SK-N-SH (cell line): ENCODE measurements at regions not wholly inside any gene's neighbourhood (a gene's known extent, or its start where the extent isn't known, plus 50 kb on each side); places are given as distances from the start of the nearest gene placed in this dataset.

Source experiments
- CTCF ChIA-PET: fragments of 300-600, 350-600 bp; formaldehyde crosslinking; extraction: SDS; loops from one replicate; lab custom pipeline; 2021; lab: Yijun Ruan, JAX
- POLR2A ChIA-PET: fragments of 350-600 bp; sonication (Branson Sonifier 250); formaldehyde crosslinking; extraction: SDS; loops from one replicate; lab custom pipeline; 2020; ENCODE audit warnings: antibody characterized with exemption, inconsistent platforms; lab: Yijun Ruan, JAX
- DNase-seq: peaks from one replicate; pipeline ENCODE4 v3.0.0; 2012
- H2AFZ ChIP-seq: fragments of 200-600 bp; sonication (generic); 2 replicates; pipeline ENCODE4 v1.8.1; 2016; ENCODE audit warnings: antibody characterized with exemption, mild to moderate bottlenecking, low read depth
- H3F3A ChIP-seq: fragments of 200-600 bp; sonication (generic); replicated peaks from 2 replicates; pipeline ENCODE3; 2016; ENCODE audit warnings: antibody characterized with exemption, mild to moderate bottlenecking; ENCODE audit not compliant: insufficient read depth
- H3K27ac ChIP-seq, 2 experiments: fragments of 200-500 bp in 1 of 2; fragments of 200-600 bp in 1 of 2; sonication (Bioruptor generic) in 1 of 2; sonication (generic), shearing (Covaris generic) in 1 of 2; 2 replicates each; pipeline versions ENCODE4 v1.5.1 to v1.6.1; 2014 to 2016; ENCODE audit warnings: low read depth in 2 of 2, inconsistent platforms in 1 of 2, low read length in 1 of 2, mild to moderate bottlenecking in 1 of 2, mixed read lengths in 1 of 2
- H3K27me3 ChIP-seq: fragments of 200-600 bp; sonication (generic), shearing (Covaris generic); 2 replicates; pipeline ENCODE4 v1.6.1; 2016; ENCODE audit warnings: mixed run types; ENCODE audit not compliant: insufficient read depth
- H3K36me3 ChIP-seq, 2 experiments: fragments of 200-500 bp in 1 of 2; fragments of 200-600 bp in 1 of 2; sonication (Bioruptor generic) in 1 of 2; sonication (generic) in 1 of 2; replicated peaks in 1 of 2; 2 replicates each; pipeline versions ENCODE3 to v1.5.1; 2014 to 2016; ENCODE audit warnings: low read length in 1 of 2, mild to moderate bottlenecking in 1 of 2; ENCODE audit not compliant: insufficient read depth in 2 of 2, control insufficient read depth in 1 of 2
- H3K4me1 ChIP-seq, 2 experiments: fragments of 200-500 bp in 1 of 2; fragments of 200-600 bp in 1 of 2; sonication (Bioruptor generic) in 1 of 2; sonication (generic), shearing (Covaris generic) in 1 of 2; 2 replicates each; pipeline versions ENCODE4 v1.5.1 to v1.6.1; 2014 to 2016; ENCODE audit warnings: low read depth in 1 of 2, low read length in 1 of 2, mixed run types in 1 of 2; ENCODE audit not compliant: insufficient read depth in 2 of 2, control insufficient read depth in 1 of 2
- H3K4me2 ChIP-seq: fragments of 200-600 bp; sonication (generic), shearing (Covaris generic); 2 replicates; pipeline ENCODE4 v1.6.1; 2017; ENCODE audit warnings: mixed run types
- H3K4me3 ChIP-seq, 2 experiments: fragments of 200-500 bp in 1 of 2; fragments of 200-600 bp in 1 of 2; sonication (Bioruptor generic) in 1 of 2; sonication (generic), shearing (Covaris generic) in 1 of 2; 2 replicates each; pipeline versions ENCODE4 v1.5.1 to v1.8.1; 2014 to 2016; ENCODE audit warnings: low read depth in 2 of 2, inconsistent platforms in 1 of 2, low read length in 1 of 2, mild to moderate bottlenecking in 1 of 2, mixed read lengths in 1 of 2, moderate library complexity in 1 of 2
- H3K79me2 ChIP-seq: fragments of 200-600 bp; sonication (generic); 2 replicates; pipeline ENCODE4 v1.8.1; 2017; ENCODE audit warnings: mild to moderate bottlenecking; ENCODE audit not compliant: insufficient read depth
- H3K9ac ChIP-seq: fragments of 200-600 bp; sonication (generic); 2 replicates; pipeline ENCODE4 v1.6.1; 2017; ENCODE audit warnings: mixed run types
- H3K9me2 ChIP-seq: fragments of 200-600 bp; sonication (generic); 2 replicates; pipeline ENCODE4 v1.6.1; 2017; ENCODE audit warnings: mixed run types
- H3K9me3 ChIP-seq: fragments of 200-600 bp; sonication (generic); 2 replicates; pipeline ENCODE4 v1.6.1; 2017; ENCODE audit warnings: mixed run types, mild to moderate bottlenecking, moderate library complexity
- H4K20me1 ChIP-seq: fragments of 200-600 bp; sonication (generic); 2 replicates; pipeline ENCODE4 v1.6.1; 2017; ENCODE audit warnings: mild to moderate bottlenecking, mixed run types; ENCODE audit not compliant: insufficient read depth
- CHD2 ChIP-seq: fragments of 150-350 bp; IDR thresholded peaks from 2 replicates; pipeline ENCODE4 v1.6.1; 2018; ENCODE audit warnings: low read length; ENCODE audit not compliant: partially characterized antibody
- EZH2phosphoT487 ChIP-seq: fragments of 200-600 bp; sonication (generic); IDR thresholded peaks from 2 replicates; pipeline ENCODE4 v1.6.1; 2017; ENCODE audit warnings: low read depth, mixed run types, mild to moderate bottlenecking, antibody characterized with exemption, moderate library complexity, borderline replicate concordance
- FOSL2 ChIP-seq: IDR thresholded peaks from 2 replicates; pipeline ENCODE4 v1.4.0; 2012; ENCODE audit warnings: low read depth, mild to moderate bottlenecking, moderate library complexity, borderline replicate concordance
- FOXM1 ChIP-seq: IDR thresholded peaks from 2 replicates; pipeline ENCODE4 v1.4.0; 2012; ENCODE audit warnings: low read depth, mild to moderate bottlenecking
- GABPA ChIP-seq: IDR thresholded peaks from 2 replicates; pipeline ENCODE4 v1.4.0; 2012; ENCODE audit warnings: low read depth, mild to moderate bottlenecking
- MXI1 ChIP-seq: IDR thresholded peaks from 2 replicates; pipeline ENCODE4 v1.6.1; 2012; ENCODE audit warnings: mild to moderate bottlenecking, low read depth, low read length, improper control_type of control experiment
- NFIC ChIP-seq: IDR thresholded peaks from 2 replicates; pipeline ENCODE4 v1.4.0; 2012; ENCODE audit warnings: borderline replicate concordance
- NRF1 ChIP-seq: IDR thresholded peaks from 2 replicates; pipeline ENCODE4 v1.6.1; 2012; ENCODE audit warnings: low read depth, mild to moderate bottlenecking, low read length
- POLR2AphosphoS5 ChIP-seq: IDR thresholded peaks from 2 replicates; pipeline ENCODE4 v1.6.1; 2012; ENCODE audit warnings: low read depth, low read length
- RAD21 ChIP-seq: IDR thresholded peaks from 2 replicates; pipeline ENCODE4 v1.6.1; 2012; ENCODE audit warnings: mild to moderate bottlenecking, low read length
- REST ChIP-seq: IDR thresholded peaks from 2 replicates; pipeline ENCODE4 v1.6.1; 2012; ENCODE audit warnings: mild to moderate bottlenecking, low read depth, low read length, moderate library complexity
- RXRA ChIP-seq: IDR thresholded peaks from 2 replicates; pipeline ENCODE4 v1.4.0; 2012; ENCODE audit warnings: low read depth, mild to moderate bottlenecking, borderline replicate concordance
- SIN3A ChIP-seq: IDR thresholded peaks from 2 replicates; pipeline ENCODE4 v1.6.1; 2012; ENCODE audit warnings: low read depth, mild to moderate bottlenecking, low read length, moderate library complexity, borderline replicate concordance
- SMC3 ChIP-seq: IDR thresholded peaks from 2 replicates; pipeline ENCODE4 v1.6.1; 2012; ENCODE audit warnings: low read depth, low read length, improper control_type of control experiment
- TAF1 ChIP-seq: IDR thresholded peaks from 2 replicates; pipeline ENCODE4 v1.6.1; 2012; ENCODE audit warnings: low read depth, mild to moderate bottlenecking, low read length, moderate library complexity, borderline replicate concordance
- TEAD4 ChIP-seq: IDR thresholded peaks from 2 replicates; pipeline ENCODE4 v1.4.0; 2012; ENCODE audit warnings: mild to moderate bottlenecking, borderline replicate concordance; ENCODE audit not compliant: insufficient read depth
- YY1 ChIP-seq: IDR thresholded peaks from 2 replicates; pipeline ENCODE4 v1.4.0; 2012; ENCODE audit warnings: low read depth, mild to moderate bottlenecking
- WGBS: methylation state at CpG from one replicate; pipeline ENCODE4 v1.1.6; 2017; ENCODE audit warnings: low lambda C conversion rate; 5-methylcytosine and 5-hydroxymethylcytosine counted together
- TF ChIP-seq, protein P1 (sequence below): fragments of 150-350 bp; IDR thresholded peaks from 2 replicates; pipeline ENCODE4 v1.6.1; 2016; ENCODE audit warnings: mild to moderate bottlenecking, low read depth, low read length
- TF ChIP-seq, protein P2 (sequence below): IDR thresholded peaks from 2 replicates; pipeline ENCODE4 v1.4.0; 2012; ENCODE audit warnings: low read depth, borderline replicate concordance

DNA sequence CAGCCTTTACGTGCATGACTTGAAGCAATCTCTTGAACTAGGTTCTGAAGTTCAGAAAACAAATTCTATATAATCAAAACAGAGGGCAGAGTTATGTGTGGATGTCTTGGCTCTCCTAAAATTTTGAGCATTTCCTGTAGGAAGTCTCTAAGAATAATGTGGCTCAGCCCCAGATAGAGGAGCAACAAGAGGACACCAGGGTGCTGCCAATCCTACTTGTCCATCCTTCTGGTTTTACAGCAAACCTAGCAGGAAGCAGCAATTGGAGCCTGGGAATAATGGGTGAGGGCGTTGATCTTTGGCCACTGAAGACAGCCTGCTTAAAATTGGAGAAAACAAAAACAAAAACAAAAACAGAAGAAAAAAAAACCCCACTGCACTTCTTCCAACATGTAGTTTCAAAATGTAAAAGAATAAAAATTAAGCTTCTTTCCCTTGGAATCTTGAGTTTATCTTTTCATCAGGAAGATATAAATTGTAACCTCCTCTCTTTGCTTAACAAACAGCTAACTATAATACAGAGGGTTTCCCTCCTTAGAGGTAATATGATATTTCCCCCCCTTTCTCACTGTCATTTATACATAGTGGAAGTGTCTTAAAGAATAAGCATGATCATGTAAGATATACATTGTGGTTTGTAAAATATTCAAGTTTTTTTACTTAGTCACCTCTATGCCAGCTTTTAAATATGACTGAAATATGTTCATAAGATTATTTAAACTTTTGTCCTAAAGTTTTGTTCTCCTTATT, 130.6 kb downstream of the FBXO8 start (continued):
- TF ChIP-seq, protein P1, sequence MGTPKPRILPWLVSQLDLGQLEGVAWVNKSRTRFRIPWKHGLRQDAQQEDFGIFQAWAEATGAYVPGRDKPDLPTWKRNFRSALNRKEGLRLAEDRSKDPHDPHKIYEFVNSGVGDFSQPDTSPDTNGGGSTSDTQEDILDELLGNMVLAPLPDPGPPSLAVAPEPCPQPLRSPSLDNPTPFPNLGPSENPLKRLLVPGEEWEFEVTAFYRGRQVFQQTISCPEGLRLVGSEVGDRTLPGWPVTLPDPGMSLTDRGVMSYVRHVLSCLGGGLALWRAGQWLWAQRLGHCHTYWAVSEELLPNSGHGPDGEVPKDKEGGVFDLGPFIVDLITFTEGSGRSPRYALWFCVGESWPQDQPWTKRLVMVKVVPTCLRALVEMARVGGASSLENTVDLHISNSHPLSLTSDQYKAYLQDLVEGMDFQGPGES = no peak
- TF ChIP-seq RXRA (no peak), SIN3A (no peak), NRF1 (no peak), EZH2phosphoT487 (no peak), FOXM1 (no peak), CHD2 (no peak), YY1 (no peak), NFIC (peak; percentile 38; the same call in 1 of the 2 replicates)
- TF ChIP-seq, protein P2, sequence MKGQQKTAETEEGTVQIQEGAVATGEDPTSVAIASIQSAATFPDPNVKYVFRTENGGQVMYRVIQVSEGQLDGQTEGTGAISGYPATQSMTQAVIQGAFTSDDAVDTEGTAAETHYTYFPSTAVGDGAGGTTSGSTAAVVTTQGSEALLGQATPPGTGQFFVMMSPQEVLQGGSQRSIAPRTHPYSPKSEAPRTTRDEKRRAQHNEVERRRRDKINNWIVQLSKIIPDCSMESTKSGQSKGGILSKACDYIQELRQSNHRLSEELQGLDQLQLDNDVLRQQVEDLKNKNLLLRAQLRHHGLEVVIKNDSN = no peak
- TF ChIP-seq, all 33 proteins: peak for 5

DNA sequence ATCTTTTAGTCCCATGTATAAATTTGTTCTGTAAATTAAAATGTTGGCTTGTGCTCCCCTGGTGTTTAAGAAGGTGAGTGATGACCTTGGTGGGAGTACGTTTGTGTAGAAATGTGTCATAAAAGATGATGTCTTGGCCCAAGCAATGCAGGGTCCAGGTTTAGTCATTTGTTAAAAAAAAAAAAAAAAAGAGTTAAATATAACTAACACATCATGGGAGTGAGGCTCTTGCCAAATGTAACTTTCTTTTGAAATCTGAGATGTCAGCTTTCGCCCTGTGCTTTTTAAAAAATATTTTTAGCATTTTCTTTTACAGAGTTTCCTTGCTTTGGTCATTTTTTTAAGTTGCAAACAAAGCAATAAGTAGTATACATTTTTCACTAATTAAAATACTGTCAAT, 135.6 kb downstream of the FBXO8 start:
- CTCF ChIA-PET = interaction anchor here (1.0 to 4.9 kb wide), 2 partner anchors 12 kb away, joined by 4 to 22 read pairs; no protein-coding TSS in a partner anchor
- H2AFZ ChIP-seq = no peak overlapping the region
- peaks cover 6% of the 10 kb centered on the region for H3F3A ChIP-seq
- no peak overlapping the region for H3K4me2 ChIP-seq
- DNase-seq = no peak
- no peaks in the 10 kb centered on the region for H3K36me3 ChIP-seq
- WGBS = 75% methylated on average over 2 of the region's 2 CpGs
- H3K27me3 ChIP-seq = no peaks in the 10 kb centered on the region
- POLR2A ChIA-PET = interaction anchor here (1.3 to 1.8 kb wide), 2 partner anchors 12 to 143 kb away, joined by 5 read pairs; no protein-coding TSS in a partner anchor
- no peak overlapping the region for H3K9ac ChIP-seq
- TF ChIP-seq FOSL2 = no peak
- no peak for TF ChIP-seq POLR2AphosphoS5
- TF ChIP-seq, protein P1 = no peak
- no peak for TF ChIP-seq RAD21
- no peak for TF ChIP-seq CHD2
- TF ChIP-seq TEAD4 = no peak
- TF ChIP-seq, protein P2 = no peak
- no peak for TF ChIP-seq GABPA
- no peak for TF ChIP-seq REST
- TF ChIP-seq YY1 = no peak
- no peak for TF ChIP-seq TAF1
- no peak for TF ChIP-seq SMC3
- no peak for TF ChIP-seq MXI1
- H4K20me1 ChIP-seq = no peaks in the 10 kb centered on the region
- H3K4me1 ChIP-seq = peaks cover 7 to 49% of the 10 kb centered on the region in 2 experiments; a peak in 3 of 4 replicates
- peak overlapping the region in 1 of 2 experiments; percentile 100; a peak in 2 of 4 replicates for H3K27ac ChIP-seq
- no peaks in the 10 kb centered on the region for H3K9me2 ChIP-seq
- no peaks in the 10 kb centered on the region for H3K79me2 ChIP-seq
- H3K9me3 ChIP-seq = no peaks in the 10 kb centered on the region
- no peak overlapping the region for H3K4me3 ChIP-seq
